Neural cell (in vitro differentiated cells): ENCODE measurements at regions not wholly inside any gene's neighbourhood (a gene's known extent, or its start where the extent isn't known, plus 50 kb on each side); places are given as distances from the start of the nearest gene placed in this dataset.

Experiments
- H2AFZ ChIP-seq: fragments of 200-600, 300-800 bp; sonication (generic), shearing (Covaris generic); 2 replicates; pipeline ENCODE4 v1.6.0; 2014; ENCODE audit warnings: low read depth, mild to moderate bottlenecking, antibody characterized with exemption, low read length, moderate library complexity
- H3F3A ChIP-seq: fragments of 200-600 bp; shearing (Covaris generic); 2 replicates; pipeline ENCODE4 v1.6.1; 2016; ENCODE audit warnings: mild to moderate bottlenecking, moderate library complexity, mixed read lengths, antibody characterized with exemption, low read length; ENCODE audit not compliant: insufficient read depth, poor library complexity, severe bottlenecking
- H3K27ac ChIP-seq: fragments of 200-600, 300-800 bp; sonication (generic), shearing (Covaris generic); 2 replicates; pipeline ENCODE4 v1.5.1; 2014; ENCODE audit warnings: mild to moderate bottlenecking, low read length, moderate library complexity
- H3K27me3 ChIP-seq: fragments of 300-800, 200-600 bp; sonication (generic), shearing (Covaris generic); 2 replicates; pipeline ENCODE4 v1.6.0; 2014; ENCODE audit warnings: mild to moderate bottlenecking, low read depth, low read length, moderate library complexity; ENCODE audit not compliant: insufficient read depth
- H3K36me3 ChIP-seq: fragments of 300-800, 200-600 bp; sonication (generic), shearing (Covaris generic); 2 replicates; pipeline ENCODE4 v1.5.1; 2014; ENCODE audit warnings: mild to moderate bottlenecking, antibody characterized with exemption, low read length, moderate library complexity; ENCODE audit not compliant: insufficient read depth
- H3K4me2 ChIP-seq: fragments of 300-800, 200-600 bp; sonication (generic), shearing (Covaris generic); 2 replicates; pipeline ENCODE4 v1.6.0; 2014; ENCODE audit warnings: mild to moderate bottlenecking, low read length
- H3K4me3 ChIP-seq: fragments of 300-800, 200-600 bp; sonication (generic), shearing (Covaris generic); 2 replicates; pipeline ENCODE4 v1.5.1; 2014; ENCODE audit warnings: mild to moderate bottlenecking, low read length, moderate library complexity
- H3K79me2 ChIP-seq: fragments of 200-600 bp; shearing (Covaris generic); replicated peaks from 2 replicates; pipeline ENCODE4 v1.6.0; 2014; ENCODE audit warnings: mild to moderate bottlenecking, low read length, moderate library complexity; ENCODE audit not compliant: insufficient read depth
- H3K9ac ChIP-seq: fragments of 300-800, 200-600 bp; sonication (generic), shearing (Covaris generic); 2 replicates; pipeline ENCODE4 v1.6.1; 2016; ENCODE audit warnings: mild to moderate bottlenecking, low read length, mixed read lengths
- H3K9me2 ChIP-seq: fragments of 200-600 bp; shearing (Covaris generic); 2 replicates; pipeline ENCODE4 v1.6.1; 2016; ENCODE audit warnings: mild to moderate bottlenecking, low read length, mixed read lengths; ENCODE audit not compliant: insufficient read depth
- H3K9me3 ChIP-seq: fragments of 200-600, 300-800 bp; sonication (generic), shearing (Covaris generic); 2 replicates; pipeline ENCODE4 v1.6.1; 2016; ENCODE audit warnings: mild to moderate bottlenecking, mixed run types, low read length, moderate library complexity, mixed read lengths
- H4K20me1 ChIP-seq: fragments of 200-600 bp; shearing (Covaris generic); 2 replicates; pipeline ENCODE4 v1.6.1; 2016; ENCODE audit warnings: mild to moderate bottlenecking, mixed run types; ENCODE audit not compliant: insufficient read depth
- EP300 ChIP-seq: fragments of 450-650 bp; conservative IDR thresholded peaks from 2 replicates; pipeline ENCODE4 v1.6.1; 2014; ENCODE audit warnings: antibody characterized with exemption, mild to moderate bottlenecking, moderate library complexity; ENCODE audit not compliant: poor library complexity, severe bottlenecking
- EZH2 ChIP-seq: fragments of 200-600, 300-800 bp; shearing (Covaris generic), sonication (generic); IDR thresholded peaks from 2 replicates; pipeline ENCODE4 v1.6.1; 2014; ENCODE audit warnings: antibody characterized with exemption, low read length, borderline replicate concordance, mild to moderate bottlenecking; ENCODE audit not compliant: insufficient read depth, poor library complexity, severe bottlenecking
- MXI1 ChIP-seq: fragments of 450-650 bp; conservative IDR thresholded peaks from 2 replicates; pipeline ENCODE4 v1.6.1; 2014; ENCODE audit warnings: antibody characterized with exemption, mild to moderate bottlenecking; ENCODE audit not compliant: poor library complexity, severe bottlenecking
- POLR2AphosphoS5 ChIP-seq: IDR thresholded peaks from 2 replicates; pipeline ENCODE4 v1.6.1; 2012
- RAD21 ChIP-seq: fragments of 450-650 bp; conservative IDR thresholded peaks from 2 replicates; pipeline ENCODE4 v1.6.1; 2014; ENCODE audit warnings: antibody characterized with exemption, mild to moderate bottlenecking, moderate library complexity
- SMC3 ChIP-seq: fragments of 450-650 bp; conservative IDR thresholded peaks from 2 replicates; pipeline ENCODE4 v1.6.1; 2014; ENCODE audit warnings: antibody characterized with exemption, mild to moderate bottlenecking, moderate library complexity; ENCODE audit not compliant: poor library complexity
- TAF1 ChIP-seq: IDR thresholded peaks from 2 replicates; pipeline ENCODE4 v1.6.1; 2012; ENCODE audit warnings: low read depth
- TF ChIP-seq, protein P1 (sequence below): fragments of 450-650 bp; IDR thresholded peaks from 2 replicates; pipeline ENCODE4 v1.5.1; 2014; ENCODE audit warnings: antibody characterized with exemption, mild to moderate bottlenecking, moderate library complexity; ENCODE audit not compliant: poor library complexity, severe bottlenecking
- TF ChIP-seq, protein P2 (sequence below): IDR thresholded peaks from 2 replicates; pipeline ENCODE4 v1.6.1; 2012; ENCODE audit warnings: borderline replicate concordance

DNA sequence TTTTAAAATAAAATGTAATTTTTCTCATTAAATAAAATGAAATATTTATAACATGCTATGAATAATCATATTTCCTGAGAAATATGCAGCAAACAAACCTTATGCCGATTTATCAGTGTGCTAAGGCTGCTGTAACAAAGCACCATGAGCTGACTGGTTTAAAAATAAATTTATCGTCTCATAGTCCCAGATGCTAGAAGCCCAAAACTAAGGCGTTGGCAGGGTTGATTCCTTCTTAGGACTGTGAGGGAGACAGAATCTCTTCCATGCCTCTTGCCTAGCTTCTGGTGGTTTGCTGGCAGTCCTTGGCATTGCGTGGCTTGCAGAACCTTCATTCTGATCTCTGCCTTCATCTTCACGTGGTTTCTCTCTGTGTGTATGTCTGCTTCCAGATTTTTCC is 740.3 kb downstream of the OTOL1 start:
- Histone ChIP-seq H2AFZ (no peak overlapping the region), H3F3A (no peaks in the 10 kb centered on the region), H3K4me2 (no peak overlapping the region), H3K4me3 (no peak overlapping the region), H3K36me3 (no peaks in the 10 kb centered on the region), H3K27ac (no peak overlapping the region), H3K9me2 (no peaks in the 10 kb centered on the region), H3K9ac (no peak overlapping the region), H3K27me3 (no peaks in the 10 kb centered on the region), H3K9me3 (no peaks in the 10 kb centered on the region), H4K20me1 (no peaks in the 10 kb centered on the region), H3K79me2 (no peaks in the 10 kb centered on the region)
- TF ChIP-seq, protein P1, sequence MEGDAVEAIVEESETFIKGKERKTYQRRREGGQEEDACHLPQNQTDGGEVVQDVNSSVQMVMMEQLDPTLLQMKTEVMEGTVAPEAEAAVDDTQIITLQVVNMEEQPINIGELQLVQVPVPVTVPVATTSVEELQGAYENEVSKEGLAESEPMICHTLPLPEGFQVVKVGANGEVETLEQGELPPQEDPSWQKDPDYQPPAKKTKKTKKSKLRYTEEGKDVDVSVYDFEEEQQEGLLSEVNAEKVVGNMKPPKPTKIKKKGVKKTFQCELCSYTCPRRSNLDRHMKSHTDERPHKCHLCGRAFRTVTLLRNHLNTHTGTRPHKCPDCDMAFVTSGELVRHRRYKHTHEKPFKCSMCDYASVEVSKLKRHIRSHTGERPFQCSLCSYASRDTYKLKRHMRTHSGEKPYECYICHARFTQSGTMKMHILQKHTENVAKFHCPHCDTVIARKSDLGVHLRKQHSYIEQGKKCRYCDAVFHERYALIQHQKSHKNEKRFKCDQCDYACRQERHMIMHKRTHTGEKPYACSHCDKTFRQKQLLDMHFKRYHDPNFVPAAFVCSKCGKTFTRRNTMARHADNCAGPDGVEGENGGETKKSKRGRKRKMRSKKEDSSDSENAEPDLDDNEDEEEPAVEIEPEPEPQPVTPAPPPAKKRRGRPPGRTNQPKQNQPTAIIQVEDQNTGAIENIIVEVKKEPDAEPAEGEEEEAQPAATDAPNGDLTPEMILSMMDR, result no peak
- no peak for TF ChIP-seq EZH2
- no peak for TF ChIP-seq TAF1
- no peak for TF ChIP-seq POLR2AphosphoS5
- TF ChIP-seq MXI1, result no peak
- no peak for TF ChIP-seq SMC3
- TF ChIP-seq, protein P2, sequence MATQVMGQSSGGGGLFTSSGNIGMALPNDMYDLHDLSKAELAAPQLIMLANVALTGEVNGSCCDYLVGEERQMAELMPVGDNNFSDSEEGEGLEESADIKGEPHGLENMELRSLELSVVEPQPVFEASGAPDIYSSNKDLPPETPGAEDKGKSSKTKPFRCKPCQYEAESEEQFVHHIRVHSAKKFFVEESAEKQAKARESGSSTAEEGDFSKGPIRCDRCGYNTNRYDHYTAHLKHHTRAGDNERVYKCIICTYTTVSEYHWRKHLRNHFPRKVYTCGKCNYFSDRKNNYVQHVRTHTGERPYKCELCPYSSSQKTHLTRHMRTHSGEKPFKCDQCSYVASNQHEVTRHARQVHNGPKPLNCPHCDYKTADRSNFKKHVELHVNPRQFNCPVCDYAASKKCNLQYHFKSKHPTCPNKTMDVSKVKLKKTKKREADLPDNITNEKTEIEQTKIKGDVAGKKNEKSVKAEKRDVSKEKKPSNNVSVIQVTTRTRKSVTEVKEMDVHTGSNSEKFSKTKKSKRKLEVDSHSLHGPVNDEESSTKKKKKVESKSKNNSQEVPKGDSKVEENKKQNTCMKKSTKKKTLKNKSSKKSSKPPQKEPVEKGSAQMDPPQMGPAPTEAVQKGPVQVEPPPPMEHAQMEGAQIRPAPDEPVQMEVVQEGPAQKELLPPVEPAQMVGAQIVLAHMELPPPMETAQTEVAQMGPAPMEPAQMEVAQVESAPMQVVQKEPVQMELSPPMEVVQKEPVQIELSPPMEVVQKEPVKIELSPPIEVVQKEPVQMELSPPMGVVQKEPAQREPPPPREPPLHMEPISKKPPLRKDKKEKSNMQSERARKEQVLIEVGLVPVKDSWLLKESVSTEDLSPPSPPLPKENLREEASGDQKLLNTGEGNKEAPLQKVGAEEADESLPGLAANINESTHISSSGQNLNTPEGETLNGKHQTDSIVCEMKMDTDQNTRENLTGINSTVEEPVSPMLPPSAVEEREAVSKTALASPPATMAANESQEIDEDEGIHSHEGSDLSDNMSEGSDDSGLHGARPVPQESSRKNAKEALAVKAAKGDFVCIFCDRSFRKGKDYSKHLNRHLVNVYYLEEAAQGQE, result no peak
- no peak for TF ChIP-seq EP300
- TF ChIP-seq RAD21, result no peak

DNA sequence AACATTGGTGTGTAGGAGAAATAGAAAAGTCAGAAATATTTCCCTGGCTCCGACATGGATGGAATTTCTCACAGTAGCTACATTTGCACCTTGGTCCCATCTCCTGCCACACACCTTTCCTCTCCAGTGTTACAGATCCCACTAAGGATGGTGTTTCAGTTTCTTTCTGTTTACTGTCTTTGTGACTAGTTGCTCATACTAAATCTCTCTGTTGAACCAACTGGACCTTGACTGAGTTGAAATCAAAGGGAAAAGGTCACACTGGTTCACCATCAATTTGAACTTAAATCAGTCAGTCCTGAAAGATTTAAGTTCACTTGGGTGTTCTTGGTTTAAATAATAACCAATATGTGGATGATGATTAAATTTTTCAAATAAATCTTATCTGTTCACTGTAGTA is 754.2 kb downstream of the OTOL1 start:
- no peak overlapping the region for H3K4me2 ChIP-seq
- no peak overlapping the region for H3K27ac ChIP-seq
- H3K9ac ChIP-seq, result no peak overlapping the region
- H3K9me3 ChIP-seq, result no peaks in the 10 kb centered on the region
- no peak overlapping the region for H2AFZ ChIP-seq
- H3K36me3 ChIP-seq, result no peaks in the 10 kb centered on the region
- no peaks in the 10 kb centered on the region for H4K20me1 ChIP-seq
- H3K27me3 ChIP-seq, result no peaks in the 10 kb centered on the region
- TF ChIP-seq RAD21, result no peak
- H3F3A ChIP-seq, result no peaks in the 10 kb centered on the region
- H3K79me2 ChIP-seq, result no peaks in the 10 kb centered on the region
- H3K4me3 ChIP-seq, result no peak overlapping the region
- no peaks in the 10 kb centered on the region for H3K9me2 ChIP-seq

DNA sequence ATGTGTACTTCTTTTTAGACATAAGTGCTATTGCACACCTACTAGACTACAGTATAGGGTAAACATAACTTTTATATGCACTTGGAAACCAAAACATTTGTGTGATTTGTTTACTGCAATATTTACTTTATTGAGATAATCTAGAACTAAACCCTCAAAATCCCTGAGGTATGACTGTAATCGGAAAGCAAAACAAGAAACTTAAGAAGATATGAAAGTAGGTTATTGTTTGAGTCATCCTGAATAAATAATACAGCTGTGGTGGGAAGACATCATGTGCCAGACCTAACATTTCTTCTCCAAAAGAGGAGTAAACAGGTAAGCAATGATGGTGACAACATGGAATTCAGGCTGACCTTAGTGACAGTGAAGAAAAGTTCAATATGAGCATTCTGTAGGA is 765.5 kb downstream of the OTOL1 start:
- H3K79me2 ChIP-seq, result no peaks in the 10 kb centered on the region
- no peak overlapping the region for H3K4me3 ChIP-seq
- H3K9me2 ChIP-seq, result no peaks in the 10 kb centered on the region
- H3F3A ChIP-seq, result no peaks in the 10 kb centered on the region
- TF ChIP-seq, protein P1, result no peak
- TF ChIP-seq EP300 (no peak), POLR2AphosphoS5 (no peak), TAF1 (no peak), SMC3 (no peak), EZH2 (no peak), RAD21 (no peak), MXI1 (no peak)
- TF ChIP-seq, protein P2, result no peak
- H3K27me3 ChIP-seq, result no peaks in the 10 kb centered on the region
- H3K9me3 ChIP-seq, result no peaks in the 10 kb centered on the region
- no peaks in the 10 kb centered on the region for H4K20me1 ChIP-seq
- no peak overlapping the region for H2AFZ ChIP-seq
- H3K27ac ChIP-seq, result no peak overlapping the region
- no peak overlapping the region for H3K4me2 ChIP-seq
- no peak overlapping the region for H3K9ac ChIP-seq
- no peaks in the 10 kb centered on the region for H3K36me3 ChIP-seq
